ENCODE measurements at regions not wholly inside any gene's neighbourhood (a gene's known extent, or its start where the extent isn't known, plus 50 kb on each side); places are given as distances from the start of the nearest gene placed in this dataset.

GRCh38 chr14:98707522-98707921 is 564.5 kb downstream of the BCL11B start:
- TF ChIP-seq CTCF (conservative IDR thresholded peaks at IDR 0.05; ENCODE audit: low read depth, low read length): no peak
- no peak overlapping the region for H3K4me3 ChIP-seq (ENCODE audit: low read depth, low read length)
- DNase-seq (ENCODE audit: low read depth): no peak

- no peak for TF ChIP-seq CTCF (conservative IDR thresholded peaks at IDR 0.05; ENCODE audit: low read depth, low read length)
- no peak for DNase-seq (ENCODE audit: low read depth)
- H3K4me3 ChIP-seq (ENCODE audit: low read depth, low read length): no peak overlapping the region
These were observed 563.4 kb downstream of the BCL11B start for GRCh38 chr14:98708555-98708954.

GRCh38 chr14:98711453-98711852 is 560.5 kb downstream of the BCL11B start:
- no peak for TF ChIP-seq CTCF (conservative IDR thresholded peaks at IDR 0.05; ENCODE audit: low read depth, low read length)
- H3K4me3 ChIP-seq (ENCODE audit: low read depth, low read length): no peak overlapping the region
- no peak for DNase-seq (ENCODE audit: low read depth)

GRCh38 chr14:98714626-98715425 is 557.2 kb downstream of the BCL11B start:
- DNase-seq (ENCODE audit: low read depth): no peak
- no peak for TF ChIP-seq CTCF (conservative IDR thresholded peaks at IDR 0.05; ENCODE audit: low read depth, low read length)
- no peak overlapping the region for H3K4me3 ChIP-seq (ENCODE audit: low read depth, low read length)

GRCh38 chr14:98716133-98716532 is 555.9 kb downstream of the BCL11B start:
- TF ChIP-seq CTCF (conservative IDR thresholded peaks at IDR 0.05; ENCODE audit: low read depth, low read length): no peak
- H3K4me3 ChIP-seq (ENCODE audit: low read depth, low read length): no peak overlapping the region
- no peak for DNase-seq (ENCODE audit: low read depth)

DNA sequence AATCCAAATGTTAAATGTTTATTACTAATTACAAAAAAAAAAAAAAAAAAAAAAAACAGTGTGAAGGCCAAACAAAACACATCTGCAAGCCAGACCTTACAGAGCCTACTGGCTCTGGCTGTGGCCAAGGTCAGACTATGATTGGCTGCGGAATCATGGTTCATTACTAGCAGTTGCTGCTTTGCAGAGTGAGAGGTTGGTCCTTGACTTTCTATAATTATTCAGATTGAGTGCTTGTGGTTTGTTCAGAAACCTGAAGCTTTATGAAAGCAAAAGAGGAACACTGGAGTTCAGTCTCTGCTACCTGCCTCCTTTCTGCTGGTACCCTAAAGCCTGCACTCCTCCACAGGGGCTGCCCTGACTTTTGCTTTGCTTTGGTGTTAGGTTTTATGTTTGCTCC is 550.9 kb downstream of the BCL11B start:
- no peak for DNase-seq (ENCODE audit: low read depth)
- H3K4me3 ChIP-seq (ENCODE audit: low read depth, low read length): no peak overlapping the region
- TF ChIP-seq CTCF (conservative IDR thresholded peaks at IDR 0.05; ENCODE audit: low read depth, low read length): no peak

- TF ChIP-seq CTCF (conservative IDR thresholded peaks at IDR 0.05; ENCODE audit: low read depth, low read length): no peak
- no peak for DNase-seq (ENCODE audit: low read depth)
These were observed 547.3 kb downstream of the BCL11B start for GRCh38 chr14:98724734-98725133.

More at GRCh38 chr14:98724734-98725133, 547.3 kb downstream of the BCL11B start:
- H3K4me3 ChIP-seq (ENCODE audit: low read depth, low read length): no peak overlapping the region

All from epithelial cell of proximal tubule (primary cell).